H1 (cell line): ENCODE measurements at regions not wholly inside any gene's neighbourhood (a gene's known extent, or its start where the extent isn't known, plus 50 kb on each side); places are given as distances from the start of the nearest gene placed in this dataset.

Experiments used
- CTCF ChIA-PET: fragments of 300-600 bp; sonication (Branson Sonifier 250); formaldehyde crosslinking; loops from one replicate; lab custom pipeline; 2021; ENCODE audit not compliant: partially characterized antibody; lab: Charles Lee
- POLR2A ChIA-PET: fragments of 300-600 bp; sonication (Branson Sonifier 250); formaldehyde crosslinking; loops from one replicate; lab custom pipeline; 2021; ENCODE audit warnings: inconsistent platforms; ENCODE audit not compliant: partially characterized antibody; lab: Charles Lee
- DNase-seq, 2 experiments: peaks; one replicate each; pipeline versions ENCODE4 v3.0.0 to v3.0.0-alpha.2; 2010 to 2022; ENCODE audit warnings: low spot score in 2 of 2, low read depth in 1 of 2, mixed read lengths in 1 of 2
- FAIRE-seq: peaks from 2 replicates; lab custom pipeline; 2011; peaks lifted over from hg19 to GRCh38; lab: Jason Lieb, UNC
- H2AFZ ChIP-seq: 2 replicates; pipeline ENCODE4 v1.8.1; 2012; ENCODE audit warnings: low read length, inconsistent platforms
- H2AK5ac ChIP-seq: 2 replicates; pipeline ENCODE4 v1.6.1; 2013; ENCODE audit warnings: low read depth, low read length
- H2BK120ac ChIP-seq: replicated peaks from 2 replicates; pipeline ENCODE3; 2013; ENCODE audit warnings: low read depth, low read length, inconsistent platforms
- H2BK12ac ChIP-seq: 2 replicates; pipeline ENCODE4 v1.6.1; 2013; ENCODE audit warnings: low read depth, low read length
- H2BK15ac ChIP-seq: 2 replicates; pipeline ENCODE4 v1.6.1; 2013; ENCODE audit warnings: low read length
- H2BK20ac ChIP-seq: 2 replicates; pipeline ENCODE4 v1.6.1; 2013; ENCODE audit warnings: low read length
- H2BK5ac ChIP-seq: 2 replicates; pipeline ENCODE4 v1.6.1; 2013; ENCODE audit warnings: low read depth, low read length
- H3K14ac ChIP-seq: 2 replicates; pipeline ENCODE4 v1.6.1; 2013; ENCODE audit warnings: inconsistent platforms; ENCODE audit not compliant: insufficient read length
- H3K18ac ChIP-seq: 2 replicates; pipeline ENCODE4 v1.6.1; 2013; ENCODE audit warnings: low read length; ENCODE audit errors: extremely low read depth
- H3K23ac ChIP-seq: 2 replicates; pipeline ENCODE4 v1.6.1; 2013; ENCODE audit warnings: inconsistent platforms; ENCODE audit not compliant: insufficient read length
- H3K23me2 ChIP-seq: 2 replicates; pipeline ENCODE4 v1.6.1; 2013; ENCODE audit warnings: low read depth, low read length
- H3K27ac ChIP-seq: 2 replicates; pipeline ENCODE4 v1.6.1; 2011; ENCODE audit warnings: low read depth, low read length, inconsistent platforms
- H3K27me3 ChIP-seq, 4 experiments: replicated peaks in 1 of 4; 1 replicate in 1 of 4; 2 replicates in 3 of 4; pipeline versions ENCODE4 v1.6.1 to v1.8.1; 2011 to 2013; ENCODE audit warnings: low read length in 3 of 4, mild to moderate bottlenecking in 3 of 4, inconsistent platforms in 2 of 4, mixed read lengths in 2 of 4, moderate library complexity in 1 of 4; ENCODE audit not compliant: control insufficient read depth in 3 of 4, insufficient read depth in 3 of 4; ENCODE audit errors: extremely low read depth in 1 of 4
- H3K36me3 ChIP-seq, 4 experiments: 2 replicates each; pipeline versions ENCODE4 v1.6.1 to v1.8.1; 2011 to 2013; ENCODE audit warnings: mild to moderate bottlenecking in 4 of 4, low read length in 3 of 4, moderate library complexity in 2 of 4, control low read depth in 1 of 4, inconsistent platforms in 1 of 4; ENCODE audit not compliant: insufficient read depth in 4 of 4, control insufficient read depth in 2 of 4
- H3K4ac ChIP-seq: replicated peaks from 2 replicates; pipeline ENCODE3; 2013; ENCODE audit warnings: low read length, low read depth, mixed read lengths, inconsistent platforms; ENCODE audit not compliant: insufficient read length
- H3K4me1 ChIP-seq, 4 experiments: replicated peaks in 1 of 4; 1 replicate in 1 of 4; 2 replicates in 3 of 4; pipeline versions ENCODE4 v1.6.1 to v1.8.1; 2011 to 2013; ENCODE audit warnings: low read length in 3 of 4, inconsistent platforms in 2 of 4, mixed read lengths in 1 of 4; ENCODE audit not compliant: insufficient read depth in 4 of 4, control insufficient read depth in 3 of 4
- H3K4me2 ChIP-seq, 2 experiments: 2 replicates each; pipeline versions ENCODE4 v1.6.1 to v1.8.1; 2011 to 2013; ENCODE audit warnings: low read depth in 2 of 2, low read length in 2 of 2, control low read depth in 1 of 2, inconsistent platforms in 1 of 2, mild to moderate bottlenecking in 1 of 2; ENCODE audit not compliant: insufficient read depth in 1 of 2
- H3K4me3 ChIP-seq, 4 experiments: fragments of 200-600, 300-600 bp in 1 of 4; sonication (generic), shearing (Covaris generic), sonication (Bioruptor Twin) in 1 of 4; 2 replicates each; pipeline versions ENCODE4 v1.5.1 to v1.8.1; 2011 to 2016; ENCODE audit warnings: low read length in 4 of 4, low read depth in 3 of 4, control low read depth in 2 of 4, inconsistent platforms in 2 of 4, mild to moderate bottlenecking in 2 of 4, mixed read lengths in 1 of 4, moderate library complexity in 1 of 4; ENCODE audit not compliant: insufficient read depth in 2 of 4; ENCODE audit errors: extremely low read depth in 1 of 4
- H3K56ac ChIP-seq: replicated peaks from 2 replicates; pipeline ENCODE3; 2013; ENCODE audit warnings: low read depth, mild to moderate bottlenecking, mixed read lengths, low read length, inconsistent platforms; ENCODE audit not compliant: insufficient read length
- H3K79me1 ChIP-seq: 2 replicates; pipeline ENCODE4 v1.6.1; 2013; ENCODE audit warnings: low read depth, low read length, control low read depth
- H3K79me2 ChIP-seq, 2 experiments: 2 replicates each; pipeline versions ENCODE4 v1.6.1 to v1.8.1; 2012 to 2013; ENCODE audit warnings: low read length in 2 of 2, mild to moderate bottlenecking in 2 of 2, inconsistent platforms in 1 of 2; ENCODE audit not compliant: insufficient read depth in 2 of 2, control insufficient read depth in 1 of 2
- H3K9ac ChIP-seq, 4 experiments: replicated peaks in 1 of 4; 1 replicate in 1 of 4; 2 replicates in 3 of 4; pipeline versions ENCODE4 v1.6.1 to v1.8.1; 2011 to 2013; ENCODE audit warnings: low read depth in 3 of 4, low read length in 3 of 4, control low read depth in 2 of 4, mild to moderate bottlenecking in 2 of 4, moderate library complexity in 2 of 4, inconsistent platforms in 1 of 4; ENCODE audit errors: extremely low read depth in 1 of 4
- H3K9me3 ChIP-seq, 2 experiments: 2 replicates each; pipeline versions ENCODE4 v1.6.1 to v1.8.1; 2012 to 2013; ENCODE audit warnings: mild to moderate bottlenecking in 2 of 2, moderate library complexity in 2 of 2, control low read depth in 1 of 2, inconsistent platforms in 1 of 2, low read depth in 1 of 2, low read length in 1 of 2, mixed read lengths in 1 of 2; ENCODE audit not compliant: insufficient read depth in 2 of 2
- H4K20me1 ChIP-seq, 2 experiments: replicated peaks in 1 of 2; 2 replicates each; pipeline versions ENCODE3 to v1.8.1; 2011 to 2013; ENCODE audit warnings: inconsistent platforms in 2 of 2, low read length in 2 of 2, mild to moderate bottlenecking in 1 of 2; ENCODE audit not compliant: insufficient read depth in 2 of 2, control insufficient read depth in 1 of 2
- H4K5ac ChIP-seq: 2 replicates; pipeline ENCODE4 v1.6.1; 2013; ENCODE audit warnings: low read length, low read depth, mixed read lengths, inconsistent platforms; ENCODE audit not compliant: insufficient read length
- H4K8ac ChIP-seq: 2 replicates; pipeline ENCODE4 v1.8.0; 2013; ENCODE audit warnings: mild to moderate bottlenecking, moderate library complexity, low read length, inconsistent platforms; ENCODE audit not compliant: insufficient read depth; ENCODE audit errors: extremely low read depth
- H4K91ac ChIP-seq: replicated peaks from 2 replicates; pipeline ENCODE3; 2013; ENCODE audit warnings: low read length, mixed read lengths, inconsistent platforms; ENCODE audit not compliant: insufficient read length
- ATF2 ChIP-seq: IDR thresholded peaks from 2 replicates; pipeline ENCODE4 v1.6.1; 2012; ENCODE audit warnings: low read length, inconsistent platforms
- ATF3 ChIP-seq: IDR thresholded peaks from 2 replicates; pipeline ENCODE4 v1.6.1; 2011; ENCODE audit warnings: low read depth, mild to moderate bottlenecking, low read length; ENCODE audit not compliant: insufficient read depth
- CBX5 ChIP-seq: fragments of 300-800, 300-1000 bp; sonication (generic); IDR thresholded peaks from 2 replicates; pipeline ENCODE4 v1.7.1; 2016; ENCODE audit warnings: antibody characterized with exemption, low read length, low read depth
- CBX8 ChIP-seq: fragments of 300-800, 300-1000 bp; sonication (generic); IDR thresholded peaks from 2 replicates; pipeline ENCODE4 v1.7.1; 2016; ENCODE audit warnings: low read depth, low read length, borderline replicate concordance
- CEBPB ChIP-seq: IDR thresholded peaks from 2 replicates; pipeline ENCODE4 v1.6.1; 2012; ENCODE audit warnings: low read depth, low read length
- RAD21 ChIP-seq, 2 experiments: IDR thresholded peaks in 1 of 2; conservative IDR thresholded peaks in 1 of 2; 2 replicates each; pipeline ENCODE4 v1.6.1; 2011; ENCODE audit warnings: low read depth in 2 of 2, low read length in 2 of 2, improper control_type of control experiment in 1 of 2, inconsistent platforms in 1 of 2, mild to moderate bottlenecking in 1 of 2, moderate library complexity in 1 of 2
- RNF2 ChIP-seq: fragments of 200-900, 300-1000 bp; sonication (generic); IDR thresholded peaks from 2 replicates; pipeline ENCODE4 v1.7.1; 2016; ENCODE audit warnings: borderline replicate concordance, low read depth, mild to moderate bottlenecking, antibody characterized with exemption, low read length; ENCODE audit not compliant: poor library complexity, severe bottlenecking; ENCODE audit errors: missing control alignments
- SIRT6 ChIP-seq: IDR thresholded peaks from one replicate; pipeline ENCODE4 v1.7.1; 2012; ENCODE audit warnings: low read length, inconsistent platforms
- SP4 ChIP-seq: IDR thresholded peaks from 2 replicates; pipeline ENCODE4 v1.6.1; 2012; ENCODE audit warnings: low read length, inconsistent platforms
- SUZ12 ChIP-seq: fragments of 200-600 bp; sonication (generic); IDR thresholded peaks from 2 replicates; pipeline ENCODE4 v1.6.1; 2012; ENCODE audit warnings: mild to moderate bottlenecking, inconsistent platforms, low read length, moderate library complexity, mixed read lengths
- TBP ChIP-seq: IDR thresholded peaks from 2 replicates; pipeline ENCODE4 v1.6.1; 2011; ENCODE audit warnings: low read depth, low read length, improper control_type of control experiment
- YY1 ChIP-seq: IDR thresholded peaks from 2 replicates; pipeline ENCODE4 v1.6.1; 2011; ENCODE audit warnings: low read depth, mild to moderate bottlenecking, low read length
- WGBS, 2 experiments: shearing (Covaris generic) in 1 of 2; methylation state at CpG; one replicate each; pipeline versions ENCODE4 v1.1.6 to v1.1.7; 2013 to 2015; ENCODE audit warnings: low lambda C conversion rate in 2 of 2, mixed read lengths in 2 of 2, inconsistent platforms in 1 of 2, low coverage in 1 of 2, missing lambda C conversion rate in 1 of 2; ENCODE audit not compliant: insufficient replicate concordance in 2 of 2, insufficient coverage in 1 of 2, insufficient read length in 1 of 2; ENCODE audit errors: extremely low coverage in 1 of 2, missing lambda C conversion rate in 1 of 2; 5-methylcytosine and 5-hydroxymethylcytosine counted together

- Histone ChIP-seq H3K9ac (no peak overlapping the region), H2AK5ac (no peak overlapping the region), H2BK20ac (no peak overlapping the region), H3K9me3 (no peaks in the 10 kb centered on the region), H3K18ac (no peak overlapping the region), H3K56ac (no peak overlapping the region), H4K91ac (no peak overlapping the region), H4K8ac (no peak overlapping the region), H2BK120ac (no peak overlapping the region), H3K23me2 (no peaks in the 10 kb centered on the region), H3K4me3 (no peak overlapping the region), H2AFZ (no peak overlapping the region), H2BK15ac (no peak overlapping the region), H3K14ac (no peak overlapping the region), H3K4me2 (no peak overlapping the region), H3K79me1 (no peaks in the 10 kb centered on the region), H3K23ac (no peak overlapping the region), H3K27me3 (no peaks in the 10 kb centered on the region), H3K36me3 (no peaks in the 10 kb centered on the region), H3K4me1 (peaks cover 0 to 5% (median 2%) of the 10 kb centered on the region in 4 experiments; a peak in 2 of 7 replicates), H2BK12ac (no peak overlapping the region), H2BK5ac (no peak overlapping the region), H4K5ac (no peak overlapping the region), H3K27ac (no peak overlapping the region), H4K20me1 (no peaks in the 10 kb centered on the region), H3K4ac (no peak overlapping the region), H3K79me2 (no peaks in the 10 kb centered on the region)
- DNase-seq (no peak), FAIRE-seq (no peak)
- ChIA-PET CTCF (no interaction called here), POLR2A (no interaction called here)
- WGBS, 2 experiments = 96% methylated on average over 1 of the region's 1 CpG; no CpG with 5 or more reads in 1 of the 2 experiments
- TF ChIP-seq CEBPB = no peak
- TF ChIP-seq CBX8 = no peak
- no peak for TF ChIP-seq SIRT6
- TF ChIP-seq TBP = no peak
- TF ChIP-seq SP4 = no peak
- no peak for TF ChIP-seq RNF2
- TF ChIP-seq SUZ12 = no peak
- no peak for TF ChIP-seq ATF2
- TF ChIP-seq ATF3 = no peak
- TF ChIP-seq RAD21 (IDR thresholded peaks at IDR 0.05 in 1 of 2, conservative IDR thresholded peaks at IDR 0.05 in 1 of 2; ENCODE audit: low read depth in 2 of 2, low read length in 2 of 2) = no peak
- TF ChIP-seq CBX5 = no peak
- no peak for TF ChIP-seq YY1
Measured at GRCh38 chr12:87464565-87464964, 564.6 kb downstream of the C12orf50 start.
